MM.1S (cell line): ENCODE measurements at regions not wholly inside any gene's neighbourhood (a gene's known extent, or its start where the extent isn't known, plus 50 kb on each side); places are given as distances from the start of the nearest gene placed in this dataset.

Source experiments
- DNase-seq: peaks from one replicate; pipeline ENCODE4 v3.0.0-alpha.2; 2015
- H2AFZ ChIP-seq: fragments of 300-600 bp; sonication (generic); 2 replicates; pipeline ENCODE4 v1.6.0; 2016; ENCODE audit warnings: antibody characterized with exemption, low read length
- H3F3A ChIP-seq: fragments of 300-600 bp; sonication (generic); 2 replicates; pipeline ENCODE4 v1.6.1; 2016; ENCODE audit warnings: mild to moderate bottlenecking, antibody characterized with exemption, low read length, moderate library complexity, mixed read lengths; ENCODE audit not compliant: insufficient read depth
- H3K27ac ChIP-seq: fragments of 300-600 bp; sonication (generic); 2 replicates; pipeline ENCODE4 v1.5.1; 2016; ENCODE audit warnings: mild to moderate bottlenecking, low read length
- H3K27me3 ChIP-seq: fragments of 300-600 bp; sonication (generic); replicated peaks from 2 replicates; pipeline ENCODE4 v1.6.0; 2016; ENCODE audit warnings: low read length; ENCODE audit not compliant: insufficient read depth
- H3K36me3 ChIP-seq: fragments of 300-600 bp; sonication (generic); replicated peaks from 2 replicates; pipeline ENCODE4 v1.6.1; 2016; ENCODE audit warnings: mild to moderate bottlenecking, low read length, mixed read lengths; ENCODE audit not compliant: insufficient read depth
- H3K4me1 ChIP-seq: fragments of 300-600 bp; sonication (generic); 2 replicates; pipeline ENCODE4 v1.6.1; 2016; ENCODE audit warnings: low read length, mixed read lengths
- H3K4me2 ChIP-seq: fragments of 300-600 bp; sonication (generic); 2 replicates; pipeline ENCODE4 v1.6.0; 2016; ENCODE audit warnings: low read depth, low read length
- H3K4me3 ChIP-seq: fragments of 300-600 bp; sonication (generic); 2 replicates; pipeline ENCODE4 v1.5.1; 2016; ENCODE audit warnings: low read length, mixed read lengths
- H3K79me2 ChIP-seq: fragments of 300-600 bp; sonication (generic); 2 replicates; pipeline ENCODE4 v1.6.1; 2016; ENCODE audit warnings: mixed run types, low read length, mixed read lengths
- H3K9ac ChIP-seq: fragments of 300-600 bp; sonication (generic); 2 replicates; pipeline ENCODE4 v1.6.1; 2016; ENCODE audit warnings: low read length, mixed read lengths
- H3K9me2 ChIP-seq: fragments of 300-600 bp; sonication (generic); replicated peaks from 2 replicates; pipeline ENCODE4 v1.6.1; 2016; ENCODE audit warnings: mild to moderate bottlenecking, low read length, mixed read lengths; ENCODE audit not compliant: insufficient read depth
- H3K9me3 ChIP-seq: fragments of 300-600 bp; sonication (generic); replicated peaks from 2 replicates; pipeline ENCODE4 v1.6.1; 2016; ENCODE audit warnings: mild to moderate bottlenecking, low read length, mixed read lengths; ENCODE audit not compliant: insufficient read depth
- H4K20me1 ChIP-seq: fragments of 300-600 bp; sonication (generic); 2 replicates; pipeline ENCODE4 v1.6.1; 2016; ENCODE audit warnings: mild to moderate bottlenecking, low read length, moderate library complexity, mixed read lengths; ENCODE audit not compliant: insufficient read depth
- CTCF ChIP-seq: fragments of 300-600 bp; sonication (generic); IDR thresholded peaks from 2 replicates; pipeline ENCODE4 v1.5.1; 2016; ENCODE audit warnings: antibody characterized with exemption, low read length, mixed read lengths
- EZH2 ChIP-seq: fragments of 300-600 bp; sonication (generic); optimal IDR thresholded peaks from 2 replicates; pipeline ENCODE3; 2017; ENCODE audit warnings: low read depth, mild to moderate bottlenecking, antibody characterized with exemption, low read length, mixed read lengths
- EZH2phosphoT487 ChIP-seq: fragments of 300-600 bp; sonication (generic); IDR thresholded peaks from 2 replicates; pipeline ENCODE4 v1.6.1; 2018; ENCODE audit warnings: antibody characterized with exemption, low read length

- Histone ChIP-seq H2AFZ (no peak overlapping the region), H4K20me1 (no peaks in the 10 kb centered on the region)
- TF ChIP-seq CTCF (no peak), EZH2 (no peak), EZH2phosphoT487 (no peak)
Observed at GRCh38 chr2:120812866-120813265, 77.2 kb downstream of the GLI2 start.

GRCh38 chr2:120814352-120814751 lies 78.7 kb downstream of the GLI2 start:
- H3K27me3 ChIP-seq = peaks cover 19% of the 10 kb centered on the region; the same call in 1 of the 2 replicates

More at GRCh38 chr2:120812866-120813265, 77.2 kb downstream of the GLI2 start:
- Histone ChIP-seq H3K36me3 (no peaks in the 10 kb centered on the region), H3F3A (no peaks in the 10 kb centered on the region), H3K9me3 (no peaks in the 10 kb centered on the region), H3K4me3 (no peak overlapping the region), H3K4me2 (no peak overlapping the region), H3K9ac (no peak overlapping the region), H3K4me1 (no peaks in the 10 kb centered on the region), H3K9me2 (no peaks in the 10 kb centered on the region), H3K27me3 (peaks cover 25% of the 10 kb centered on the region), H3K79me2 (no peaks in the 10 kb centered on the region), H3K27ac (no peak overlapping the region)
- DNase-seq = no peak

GRCh38 chr2:120815292-120815691 lies 79.6 kb downstream of the GLI2 start:
- H3K27me3 ChIP-seq = peaks cover 19% of the 10 kb centered on the region; the same call in 1 of the 2 replicates
- TF ChIP-seq EZH2phosphoT487 = no peak
- no peak for TF ChIP-seq CTCF
- TF ChIP-seq EZH2 = no peak
- no peaks in the 10 kb centered on the region for H3K79me2 ChIP-seq

More at GRCh38 chr2:120814352-120814751, 78.7 kb downstream of the GLI2 start:
- no peak overlapping the region for H3K4me2 ChIP-seq
- H3K9ac ChIP-seq = no peak overlapping the region
- no peaks in the 10 kb centered on the region for H3K36me3 ChIP-seq
- no peak for DNase-seq
- H2AFZ ChIP-seq = no peak overlapping the region
- H3K4me1 ChIP-seq = no peaks in the 10 kb centered on the region
- no peaks in the 10 kb centered on the region for H3K79me2 ChIP-seq
- no peaks in the 10 kb centered on the region for H3F3A ChIP-seq
- H3K9me3 ChIP-seq = no peaks in the 10 kb centered on the region
- no peak overlapping the region for H3K27ac ChIP-seq
- H4K20me1 ChIP-seq = no peaks in the 10 kb centered on the region
- H3K9me2 ChIP-seq = no peaks in the 10 kb centered on the region
- TF ChIP-seq CTCF (no peak), EZH2 (no peak), EZH2phosphoT487 (no peak)
- H3K4me3 ChIP-seq = no peak overlapping the region

More at GRCh38 chr2:120815292-120815691, 79.6 kb downstream of the GLI2 start:
- H2AFZ ChIP-seq = no peak overlapping the region
- H3K9me3 ChIP-seq = no peaks in the 10 kb centered on the region
- H3K9me2 ChIP-seq = no peaks in the 10 kb centered on the region
- H3K4me1 ChIP-seq = 0 out of 2 replicates have a peak, but pooled peaks cover under 1% of the 10 kb centered on the region
- H3K4me2 ChIP-seq = no peak overlapping the region
- H3K36me3 ChIP-seq = no peaks in the 10 kb centered on the region
- no peak overlapping the region for H3K27ac ChIP-seq
- no peaks in the 10 kb centered on the region for H3F3A ChIP-seq
- H4K20me1 ChIP-seq = no peaks in the 10 kb centered on the region
- H3K4me3 ChIP-seq = no peak overlapping the region
- no peak overlapping the region for H3K9ac ChIP-seq
- DNase-seq = peak; percentile 25
